SKM-1 (cell line): ENCODE measurements at regions not wholly inside any gene's neighbourhood (a gene's known extent, or its start where the extent isn't known, plus 50 kb on each side); places are given as distances from the start of the nearest gene placed in this dataset.
"Not testable (repeated sequence)": the region's sequence is repeated elsewhere in the genome, so short reads cannot be mapped to it uniquely, and the experiment has no call there.

Source experiments
- DNase-seq: peaks from one replicate; lab custom pipeline; 2025; ENCODE audit not compliant: unreplicated experiment; lab: John Stamatoyannopoulos, UW

GRCh38 chr9:6160579-6160978, 55.0 kb upstream of the IL33 start:
- no peak for DNase-seq

- no peak for DNase-seq
These were observed 62.2 kb upstream of the IL33 start for GRCh38 chr9:6153425-6153824.

- no peak for DNase-seq
These were observed 62.8 kb upstream of the IL33 start for GRCh38 chr9:6152788-6153187.

GRCh38 chr9:6150483-6150882, 65.1 kb upstream of the IL33 start:
- no peak for DNase-seq

- DNase-seq, result no peak
These were observed 66.3 kb upstream of the IL33 start for GRCh38 chr9:6149315-6149714.

GRCh38 chr9:6147846-6148245, 67.8 kb upstream of the IL33 start:
- no peak for DNase-seq

GRCh38 chr9:6144947-6145346, 70.7 kb upstream of the IL33 start:
- DNase-seq, result no peak

GRCh38 chr9:6142799-6143454, 72.7 kb upstream of the IL33 start:
- DNase-seq, result no peak

GRCh38 chr9:6135780-6136179, 79.8 kb upstream of the IL33 start:
- not testable (repeated sequence) for DNase-seq

- DNase-seq, result no peak
These were observed 80.9 kb upstream of the IL33 start for GRCh38 chr9:6134661-6135180.

- no peak for DNase-seq
These were observed 82.1 kb upstream of the IL33 start for GRCh38 chr9:6133346-6134063.

- DNase-seq, result no peak
These were observed 83.0 kb upstream of the IL33 start for GRCh38 chr9:6132650-6133049.

- DNase-seq, result no peak
These were observed 87.6 kb upstream of the IL33 start for GRCh38 chr9:6128030-6128429.

- no peak for DNase-seq
These were observed 89.2 kb upstream of the IL33 start for GRCh38 chr9:6126377-6126776.

- no peak for DNase-seq
These were observed 92.2 kb upstream of the IL33 start for GRCh38 chr9:6123416-6123815.

- DNase-seq, result no peak
These were observed 93.9 kb upstream of the IL33 start for GRCh38 chr9:6121707-6122106.

GRCh38 chr9:6114424-6114823, 99.0 kb upstream of the RANBP6 start:
- DNase-seq, result no peak

GRCh38 chr9:6113819-6114218, 98.4 kb upstream of the RANBP6 start:
- no peak for DNase-seq

- DNase-seq, result no peak
These were observed 97.9 kb upstream of the RANBP6 start for GRCh38 chr9:6113312-6113711.

- DNase-seq, result no peak
These were observed 94.6 kb upstream of the RANBP6 start for GRCh38 chr9:6109986-6110385.

- DNase-seq, result no peak
These were observed 94.1 kb upstream of the RANBP6 start for GRCh38 chr9:6109571-6109970.

- DNase-seq, result peak; percentile 65
These were observed 91.4 kb upstream of the RANBP6 start for GRCh38 chr9:6106711-6107339.
